ENCODE measurements at regions not wholly inside any gene's neighbourhood (a gene's known extent, or its start where the extent isn't known, plus 50 kb on each side); places are given as distances from the start of the nearest gene placed in this dataset.
"Not testable (repeated sequence)": the region's sequence is repeated elsewhere in the genome, so short reads cannot be mapped to it uniquely, and the experiment has no call there.

DNA sequence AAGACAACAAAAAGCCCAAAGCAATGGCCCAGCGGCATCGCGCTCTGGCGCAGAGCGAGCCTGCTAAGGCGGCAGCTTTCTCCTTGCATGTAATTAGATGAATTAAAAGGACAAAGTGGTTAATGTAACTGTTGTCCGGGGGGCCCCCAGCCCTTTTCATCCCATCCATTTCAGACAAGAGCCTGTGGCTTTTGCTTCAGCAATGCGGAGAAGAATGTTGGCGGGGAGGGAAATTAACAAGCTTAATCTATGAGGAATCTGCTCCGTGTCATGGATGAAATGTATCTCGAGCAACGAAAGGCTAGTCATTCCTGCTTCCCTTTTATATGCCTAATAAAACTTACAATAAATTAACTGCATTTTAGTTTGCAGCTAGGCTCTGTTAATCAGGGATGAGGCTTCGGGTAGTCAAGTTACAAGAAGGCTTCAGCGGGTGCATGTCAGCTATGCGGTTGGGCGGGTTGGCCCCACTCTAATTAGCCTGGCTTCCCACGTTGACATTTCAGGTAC is 203.3 kb downstream of the BUB3 start:
- no peak for DNase-seq (ENCODE audit: low read depth)
- no peak overlapping the region for H3K4me3 ChIP-seq (ENCODE audit: low read depth, low read length)
- in situ Hi-C loops (cut with HindIII; ENCODE audit: low sequenced_read_pairs) = no loop called here
- TF ChIP-seq, protein P1, sequence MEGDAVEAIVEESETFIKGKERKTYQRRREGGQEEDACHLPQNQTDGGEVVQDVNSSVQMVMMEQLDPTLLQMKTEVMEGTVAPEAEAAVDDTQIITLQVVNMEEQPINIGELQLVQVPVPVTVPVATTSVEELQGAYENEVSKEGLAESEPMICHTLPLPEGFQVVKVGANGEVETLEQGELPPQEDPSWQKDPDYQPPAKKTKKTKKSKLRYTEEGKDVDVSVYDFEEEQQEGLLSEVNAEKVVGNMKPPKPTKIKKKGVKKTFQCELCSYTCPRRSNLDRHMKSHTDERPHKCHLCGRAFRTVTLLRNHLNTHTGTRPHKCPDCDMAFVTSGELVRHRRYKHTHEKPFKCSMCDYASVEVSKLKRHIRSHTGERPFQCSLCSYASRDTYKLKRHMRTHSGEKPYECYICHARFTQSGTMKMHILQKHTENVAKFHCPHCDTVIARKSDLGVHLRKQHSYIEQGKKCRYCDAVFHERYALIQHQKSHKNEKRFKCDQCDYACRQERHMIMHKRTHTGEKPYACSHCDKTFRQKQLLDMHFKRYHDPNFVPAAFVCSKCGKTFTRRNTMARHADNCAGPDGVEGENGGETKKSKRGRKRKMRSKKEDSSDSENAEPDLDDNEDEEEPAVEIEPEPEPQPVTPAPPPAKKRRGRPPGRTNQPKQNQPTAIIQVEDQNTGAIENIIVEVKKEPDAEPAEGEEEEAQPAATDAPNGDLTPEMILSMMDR (IDR thresholded peaks at IDR 0.05; ENCODE audit: low read depth, low read length, missing control alignments) = no peak

DNA sequence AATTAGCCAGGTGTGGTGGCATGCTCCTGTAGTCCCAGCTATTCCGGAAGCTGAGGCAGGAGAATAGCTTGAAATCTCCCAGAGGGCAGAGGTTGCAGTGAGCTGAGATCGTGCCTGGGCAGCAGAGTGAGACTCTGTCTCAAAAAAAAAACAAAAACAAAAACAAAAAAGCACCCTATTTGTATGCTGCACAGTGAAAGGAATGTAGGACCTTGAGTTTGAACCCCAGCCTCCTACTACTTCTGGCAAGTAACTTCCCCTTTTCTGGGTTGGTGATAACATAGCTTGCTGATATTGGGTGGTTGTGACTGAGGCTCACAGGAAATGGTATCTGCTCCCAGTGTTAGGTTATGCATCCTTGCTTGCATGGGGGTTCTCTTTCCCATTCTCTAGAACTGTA is 205.3 kb downstream of the BUB3 start:
- in situ Hi-C loops (cut with HindIII; ENCODE audit: low sequenced_read_pairs) = no loop called here
- no peak for DNase-seq (ENCODE audit: low read depth)
- H3K4me3 ChIP-seq (ENCODE audit: low read depth, low read length) = no peak overlapping the region
- TF ChIP-seq, protein P1 (IDR thresholded peaks at IDR 0.05; ENCODE audit: low read depth, low read length, missing control alignments) = no peak

DNA sequence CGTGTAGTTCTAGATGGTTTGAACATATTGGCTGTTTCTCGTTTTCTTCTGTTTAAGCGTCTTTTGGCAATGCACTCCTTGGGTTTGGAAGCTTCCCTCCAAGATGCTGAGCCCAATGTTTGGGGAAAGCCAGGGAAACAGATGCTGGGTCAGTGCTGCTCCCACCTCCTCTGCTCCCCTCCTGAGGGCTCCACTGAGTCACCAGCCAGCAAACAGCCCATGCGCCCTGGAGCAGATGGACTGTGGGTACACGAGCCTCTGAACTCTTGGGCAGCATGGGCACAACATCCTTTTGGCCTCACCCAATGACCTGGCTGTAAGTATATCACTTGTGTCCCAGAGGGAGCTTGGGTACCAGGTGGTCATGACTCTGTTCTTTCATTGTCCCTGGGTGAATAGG is 207.6 kb downstream of the BUB3 start:
- DNase-seq (ENCODE audit: low read depth) = no peak
- TF ChIP-seq, protein P1 (IDR thresholded peaks at IDR 0.05; ENCODE audit: low read depth, low read length, missing control alignments) = no peak
- no peak overlapping the region for H3K4me3 ChIP-seq (ENCODE audit: low read depth, low read length)
- in situ Hi-C loops (cut with HindIII; ENCODE audit: low sequenced_read_pairs) = no loop called here

DNA sequence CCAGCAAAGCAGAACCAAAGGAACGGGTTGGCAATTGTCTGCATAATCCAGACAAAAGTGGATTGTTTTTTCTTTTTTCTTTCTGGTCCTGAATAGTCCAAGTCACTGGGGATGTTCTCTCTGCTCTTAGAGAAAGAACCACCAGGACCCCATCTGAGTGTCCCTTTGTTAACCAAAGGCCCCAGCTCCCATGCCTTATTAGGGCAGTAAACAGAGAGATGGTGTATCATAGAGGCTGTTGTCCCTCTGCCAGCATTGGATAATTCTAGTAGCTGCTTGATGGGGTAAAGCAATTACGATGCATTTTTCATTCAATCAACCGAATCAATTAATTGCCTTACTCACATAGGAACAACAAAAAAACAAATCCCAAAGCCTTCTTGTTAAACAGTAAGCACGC is 213.0 kb downstream of the BUB3 start:
- TF ChIP-seq, protein P1 (IDR thresholded peaks at IDR 0.05; ENCODE audit: low read depth, low read length, missing control alignments) = no peak
- H3K4me3 ChIP-seq (ENCODE audit: low read depth, low read length) = no peak overlapping the region
- no peak for DNase-seq (ENCODE audit: low read depth)
- in situ Hi-C loops (cut with HindIII; ENCODE audit: low sequenced_read_pairs) = no loop called here

DNA sequence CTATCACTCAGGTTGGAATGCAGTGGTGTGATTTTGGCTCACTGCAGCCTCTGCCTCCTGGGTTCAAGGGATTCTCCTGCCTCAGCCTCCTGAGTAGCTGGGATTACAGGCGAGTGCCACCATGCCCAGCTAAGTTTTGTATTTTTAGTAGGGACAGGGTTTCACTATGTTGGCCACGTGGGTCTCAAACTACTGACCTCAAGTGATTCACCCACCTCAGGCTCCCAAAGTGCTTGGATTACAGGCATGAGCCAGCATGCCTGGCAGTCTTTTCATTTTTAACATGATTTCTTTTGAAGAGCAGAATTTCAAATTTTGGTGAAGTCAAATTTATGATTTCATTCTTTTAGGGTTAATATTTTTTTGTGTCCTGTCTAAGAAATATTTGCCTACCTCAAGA is 217.4 kb downstream of the BUB3 start:
- H3K4me3 ChIP-seq (ENCODE audit: low read depth, low read length); in situ Hi-C loops (cut with HindIII; ENCODE audit: low sequenced_read_pairs); DNase-seq (ENCODE audit: low read depth): not testable (repeated sequence)

DNA sequence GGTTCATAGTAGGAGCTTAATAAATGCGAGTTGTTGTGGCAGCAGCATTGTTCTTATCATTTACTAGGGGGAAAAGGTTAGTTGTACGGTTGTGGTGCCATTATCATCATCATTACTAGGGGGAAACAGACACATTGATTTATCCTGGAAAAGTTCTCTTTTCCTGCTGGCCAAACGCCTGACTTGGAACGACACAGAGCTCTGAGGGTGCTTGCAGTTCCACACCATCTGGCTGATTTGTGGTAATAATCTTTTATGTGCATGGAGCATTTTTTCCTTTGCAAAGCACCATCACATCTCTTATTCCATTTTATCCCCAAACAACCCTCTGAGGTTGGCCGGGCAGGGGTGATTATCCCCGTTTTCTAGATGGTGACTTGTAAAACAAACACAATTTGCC is 219.4 kb downstream of the BUB3 start:
- TF ChIP-seq, protein P1 (IDR thresholded peaks at IDR 0.05; ENCODE audit: low read depth, low read length, missing control alignments) = no peak
- DNase-seq (ENCODE audit: low read depth) = no peak
- in situ Hi-C loops (cut with HindIII; ENCODE audit: low sequenced_read_pairs) = no loop called here
- H3K4me3 ChIP-seq (ENCODE audit: low read depth, low read length) = no peak overlapping the region

DNA sequence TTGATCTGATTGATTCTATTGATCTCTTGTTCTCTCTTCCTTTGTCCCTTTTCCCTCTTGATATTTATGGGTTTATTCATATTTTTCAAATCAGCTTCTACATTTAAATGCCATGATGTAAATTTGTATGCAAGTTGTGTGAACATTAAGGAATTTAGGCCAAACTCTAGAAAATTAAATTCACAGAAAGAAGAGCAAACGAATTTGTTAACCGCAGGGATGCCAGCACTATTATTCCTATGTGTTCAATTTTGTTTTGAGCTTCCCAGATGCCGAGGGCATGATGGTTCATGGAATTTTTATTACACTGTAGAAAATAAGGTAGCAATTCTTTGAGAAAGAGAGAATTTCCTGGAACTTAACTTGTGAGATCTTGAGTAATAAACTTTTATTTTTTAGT is 220.9 kb downstream of the BUB3 start:
- in situ Hi-C loops (cut with HindIII; ENCODE audit: low sequenced_read_pairs) = no loop called here

More for the DNA sequence above, 220.9 kb downstream of the BUB3 start:
- TF ChIP-seq, protein P1 (IDR thresholded peaks at IDR 0.05; ENCODE audit: low read depth, low read length, missing control alignments) = no peak
- no peak overlapping the region for H3K4me3 ChIP-seq (ENCODE audit: low read depth, low read length)
- no peak for DNase-seq (ENCODE audit: low read depth)

Data from astrocyte of the cerebellum (primary cell).